ENCODE measurements at regions not wholly inside any gene's neighbourhood (a gene's known extent, or its start where the extent isn't known, plus 50 kb on each side); places are given as distances from the start of the nearest gene placed in this dataset.
"Not testable (repeated sequence)": the region's sequence is repeated elsewhere in the genome, so short reads cannot be mapped to it uniquely, and the experiment has no call there.

DNA sequence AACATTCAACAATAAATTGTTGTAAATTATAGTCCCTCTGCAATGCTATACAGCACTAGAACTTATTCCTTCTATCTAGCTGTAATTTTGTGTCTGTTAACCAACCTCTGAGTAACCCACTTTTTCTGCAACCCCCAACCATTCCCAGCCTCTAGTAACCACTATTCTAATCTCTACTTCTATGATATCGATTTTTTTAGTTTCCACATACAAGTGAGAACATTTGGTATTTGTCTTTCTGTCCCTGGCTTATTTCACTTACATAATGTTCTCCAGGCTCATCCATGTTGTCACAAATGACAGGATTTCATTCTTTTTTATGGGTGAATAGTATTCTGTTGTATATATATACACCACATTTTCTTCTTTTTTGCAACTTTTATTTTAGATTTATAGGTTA lies 147.6 kb downstream of the MAIP1 start:
- Mint-ChIP-seq H3K27ac (no peak overlapping the region), H3K27me3 (ENCODE audit: low read depth) (peaks cover 10% of the 10 kb centered on the region), H3K4me3 (no peak overlapping the region), H3K4me1 (peaks cover 10% of the 10 kb centered on the region), H3K36me3 (ENCODE audit: low read depth) (no peaks in the 10 kb centered on the region), H3K9me3 (no peaks in the 10 kb centered on the region)
- TF ChIP-seq, protein P1, sequence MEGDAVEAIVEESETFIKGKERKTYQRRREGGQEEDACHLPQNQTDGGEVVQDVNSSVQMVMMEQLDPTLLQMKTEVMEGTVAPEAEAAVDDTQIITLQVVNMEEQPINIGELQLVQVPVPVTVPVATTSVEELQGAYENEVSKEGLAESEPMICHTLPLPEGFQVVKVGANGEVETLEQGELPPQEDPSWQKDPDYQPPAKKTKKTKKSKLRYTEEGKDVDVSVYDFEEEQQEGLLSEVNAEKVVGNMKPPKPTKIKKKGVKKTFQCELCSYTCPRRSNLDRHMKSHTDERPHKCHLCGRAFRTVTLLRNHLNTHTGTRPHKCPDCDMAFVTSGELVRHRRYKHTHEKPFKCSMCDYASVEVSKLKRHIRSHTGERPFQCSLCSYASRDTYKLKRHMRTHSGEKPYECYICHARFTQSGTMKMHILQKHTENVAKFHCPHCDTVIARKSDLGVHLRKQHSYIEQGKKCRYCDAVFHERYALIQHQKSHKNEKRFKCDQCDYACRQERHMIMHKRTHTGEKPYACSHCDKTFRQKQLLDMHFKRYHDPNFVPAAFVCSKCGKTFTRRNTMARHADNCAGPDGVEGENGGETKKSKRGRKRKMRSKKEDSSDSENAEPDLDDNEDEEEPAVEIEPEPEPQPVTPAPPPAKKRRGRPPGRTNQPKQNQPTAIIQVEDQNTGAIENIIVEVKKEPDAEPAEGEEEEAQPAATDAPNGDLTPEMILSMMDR (IDR thresholded peaks at IDR 0.05; ENCODE audit: unreplicated experiment in 3 of 3): no peak

DNA sequence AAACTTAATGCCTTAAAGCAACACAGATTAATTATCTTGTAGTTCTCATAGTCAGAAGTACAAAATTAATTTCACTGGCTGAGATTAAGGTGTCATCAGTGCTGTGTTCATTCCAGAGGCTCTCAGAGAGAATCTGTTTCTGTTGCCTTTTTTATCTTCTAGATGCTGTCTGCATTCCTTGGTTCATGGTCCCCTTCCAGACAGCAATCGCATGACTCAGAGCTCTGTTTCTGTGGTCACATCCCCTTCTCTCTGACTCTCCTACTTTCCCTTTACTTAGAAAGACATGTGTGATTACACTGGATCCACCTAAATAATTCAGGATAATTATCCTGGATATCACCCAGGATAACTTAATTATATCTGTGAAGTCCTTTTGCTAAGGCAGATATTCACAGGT lies 148.6 kb downstream of the MAIP1 start:
- Mint-ChIP-seq H3K27me3 (ENCODE audit: low read depth) (peaks cover 10% of the 10 kb centered on the region), H3K4me3 (no peak overlapping the region), H3K27ac (no peak overlapping the region), H3K4me1 (peaks cover 10% of the 10 kb centered on the region), H3K9me3 (no peaks in the 10 kb centered on the region), H3K36me3 (ENCODE audit: low read depth) (no peaks in the 10 kb centered on the region)
- TF ChIP-seq, protein P1 (IDR thresholded peaks at IDR 0.05; ENCODE audit: unreplicated experiment in 3 of 3): no peak

DNA sequence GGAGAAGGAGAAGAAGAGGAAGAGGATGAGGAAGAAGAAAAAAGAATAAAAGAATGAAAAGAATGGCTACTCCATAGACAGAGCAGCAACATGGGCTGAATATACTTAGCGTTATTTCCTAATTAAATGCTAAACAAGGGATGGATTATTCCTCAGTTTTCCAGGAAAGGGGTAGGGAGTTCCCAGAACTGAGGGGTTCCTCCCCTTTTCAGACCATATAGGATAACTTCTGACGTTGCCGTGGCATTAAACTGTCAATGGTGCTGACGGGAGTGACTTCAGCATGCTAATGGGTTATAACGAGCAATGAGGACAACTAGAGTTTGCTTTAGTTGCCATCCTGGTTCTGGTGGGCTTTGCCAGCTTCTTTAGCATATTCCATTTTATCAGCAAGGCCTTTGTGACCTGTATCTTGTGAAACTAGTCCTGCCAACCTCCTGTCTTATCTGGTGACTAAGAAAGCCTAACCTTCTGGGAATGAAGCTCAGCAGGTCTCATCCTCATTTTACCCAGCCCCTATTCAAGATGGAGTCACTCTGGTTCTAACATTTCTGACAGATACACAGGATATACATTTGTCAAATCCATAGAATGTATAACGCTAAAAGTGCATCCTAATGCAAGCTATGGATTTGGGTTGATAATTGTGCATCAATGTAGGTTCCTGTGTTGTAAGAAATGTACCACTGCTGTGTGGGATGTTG lies 152.3 kb downstream of the MAIP1 start:
- Mint-ChIP-seq H3K4me1 (peaks cover 4% of the 10 kb centered on the region), H3K36me3 (ENCODE audit: low read depth) (no peaks in the 10 kb centered on the region), H3K27me3 (ENCODE audit: low read depth) (peaks cover 10% of the 10 kb centered on the region), H3K9me3 (no peaks in the 10 kb centered on the region), H3K27ac (no peak overlapping the region), H3K4me3 (no peak overlapping the region)
- TF ChIP-seq, protein P1 (IDR thresholded peaks at IDR 0.05; ENCODE audit: unreplicated experiment in 3 of 3): no peak

DNA sequence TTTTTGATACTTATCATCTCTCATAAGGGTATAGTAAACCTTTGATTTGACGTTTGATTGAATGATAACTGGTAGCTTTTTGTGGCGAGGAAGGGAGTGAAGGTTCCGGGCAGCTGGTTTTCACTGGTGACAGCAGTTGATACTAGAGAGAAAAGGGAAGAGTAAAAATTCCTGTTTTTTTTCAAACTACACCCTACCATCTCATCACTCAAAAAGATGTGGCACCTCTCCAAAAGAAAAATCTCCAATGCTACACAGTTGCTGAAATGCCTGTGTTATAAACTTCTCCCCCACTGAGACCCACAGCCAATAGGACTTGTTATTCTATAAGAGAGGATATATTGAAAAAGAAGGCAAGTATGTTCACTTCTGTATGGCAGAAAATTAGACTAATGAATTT lies 154.0 kb downstream of the MAIP1 start:
- TF ChIP-seq, protein P1 (IDR thresholded peaks at IDR 0.05; ENCODE audit: unreplicated experiment in 3 of 3): no peak
- Mint-ChIP-seq H3K27me3 (ENCODE audit: low read depth) (peaks cover 5% of the 10 kb centered on the region), H3K36me3 (ENCODE audit: low read depth) (no peaks in the 10 kb centered on the region), H3K4me1 (peaks cover 4% of the 10 kb centered on the region), H3K4me3 (no peak overlapping the region), H3K9me3 (peaks cover 6% of the 10 kb centered on the region), H3K27ac (no peak overlapping the region)

- Mint-ChIP-seq H3K36me3 (ENCODE audit: low read depth) (no peaks in the 10 kb centered on the region), H3K27me3 (ENCODE audit: low read depth) (peaks cover 5% of the 10 kb centered on the region), H3K4me1 (peaks cover 4% of the 10 kb centered on the region), H3K27ac (no peak overlapping the region), H3K4me3 (no peak overlapping the region), H3K9me3 (peaks cover 12% of the 10 kb centered on the region)
- TF ChIP-seq, protein P1 (IDR thresholded peaks at IDR 0.05; ENCODE audit: unreplicated experiment in 3 of 3): no peak
Measured at GRCh38 chr2:200110381-200110780, 155.0 kb downstream of the MAIP1 start.

DNA sequence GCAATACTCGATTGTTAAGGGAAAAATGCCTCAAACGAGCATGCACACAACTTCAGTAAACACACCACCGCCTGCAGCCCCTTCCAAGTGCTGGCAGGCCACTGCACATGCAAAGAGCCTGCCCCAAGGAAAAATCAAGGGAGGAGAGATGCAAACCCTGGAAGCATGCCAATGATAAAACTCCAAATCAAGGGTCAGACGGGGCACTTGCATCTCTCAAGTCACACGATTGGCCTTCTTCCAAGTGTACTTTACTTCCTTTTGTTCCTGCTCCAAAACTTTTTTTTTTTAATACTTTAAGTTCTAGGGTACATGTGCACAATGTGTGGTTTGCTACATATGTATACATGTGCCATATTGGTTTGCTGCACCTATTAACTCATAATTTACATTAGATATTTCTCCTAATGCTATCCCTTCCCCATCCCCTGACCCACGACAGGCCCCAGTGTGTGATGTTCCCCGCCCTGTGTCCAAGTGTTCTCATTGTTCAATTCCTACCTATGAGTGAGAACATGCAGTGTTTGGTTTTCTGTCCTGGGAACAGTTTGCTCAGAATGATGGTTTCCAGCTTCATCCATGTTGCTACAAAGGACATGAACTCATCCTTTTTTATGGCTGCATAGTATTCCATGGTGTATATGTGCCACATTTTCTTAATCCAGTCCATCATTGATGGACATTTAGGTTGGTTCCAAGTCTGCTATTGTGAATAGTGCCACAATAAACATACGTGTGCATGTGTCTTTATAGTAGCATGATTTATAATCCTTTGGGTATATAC lies 157.8 kb downstream of the MAIP1 start:
- H3K27ac Mint-ChIP-seq; H3K27me3 Mint-ChIP-seq (ENCODE audit: low read depth); H3K36me3 Mint-ChIP-seq (ENCODE audit: low read depth); H3K4me3 Mint-ChIP-seq; H3K4me1 Mint-ChIP-seq: not testable (repeated sequence)
- peaks cover 26% of the 10 kb centered on the region for H3K9me3 Mint-ChIP-seq

Measured in nephron (organoid).